ENCODE measurements at regions not wholly inside any gene's neighbourhood (a gene's known extent, or its start where the extent isn't known, plus 50 kb on each side); places are given as distances from the start of the nearest gene placed in this dataset.

DNA sequence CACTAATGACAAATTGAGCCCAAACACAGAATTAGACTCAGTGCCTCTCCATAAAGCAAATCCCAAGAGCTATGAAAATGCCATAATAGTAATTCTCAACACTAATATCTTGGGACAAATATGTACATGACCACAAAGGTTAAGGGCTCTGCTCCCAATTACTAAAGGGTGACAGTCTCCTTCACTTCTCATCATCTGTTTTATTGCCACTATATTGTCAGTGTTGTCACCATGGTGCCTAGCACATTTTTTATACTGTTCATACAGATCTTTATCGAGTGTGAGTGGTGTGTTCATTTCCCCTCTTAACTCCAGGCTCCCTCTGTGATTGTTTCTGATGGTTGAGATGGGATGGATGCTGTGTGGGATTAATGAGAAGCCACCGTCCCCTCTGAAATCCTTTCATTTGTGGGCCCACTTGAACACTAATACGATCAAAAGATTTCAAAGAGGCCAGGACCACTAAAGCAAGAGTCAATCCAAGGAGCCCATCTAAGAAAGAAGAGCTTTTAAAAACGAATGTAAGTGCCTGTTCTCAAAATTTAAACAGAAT, 277.7 kb downstream of the GXYLT1 start:
- Histone ChIP-seq H3K4me3 (ENCODE audit: low read length in 2 of 2) (no peak overlapping the region), H3K9ac (ENCODE audit: low read depth in 1 of 2, low read length in 2 of 2) (no peak overlapping the region), H3K27me3 (ENCODE audit: control insufficient read depth in 2 of 2, insufficient read depth in 2 of 2, low read length in 2 of 2) (no peaks in the 10 kb centered on the region), H3K9me3 (ENCODE audit: control insufficient read depth in 2 of 2, low read length in 2 of 2) (no peaks in the 10 kb centered on the region), H3K36me3 (ENCODE audit: control insufficient read depth in 2 of 2, insufficient read depth in 2 of 2, low read length in 2 of 2) (no peaks in the 10 kb centered on the region), H3K27ac (ENCODE audit: low read depth in 2 of 2, low read length in 2 of 2) (no peak overlapping the region), H3K4me1 (ENCODE audit: control insufficient read depth in 2 of 2, insufficient read depth in 2 of 2, low read length in 2 of 2) (no peaks in the 10 kb centered on the region)

- Histone ChIP-seq H3K27me3 (ENCODE audit: control insufficient read depth in 2 of 2, insufficient read depth in 2 of 2, low read length in 2 of 2) (no peaks in the 10 kb centered on the region), H3K9ac (ENCODE audit: low read depth in 1 of 2, low read length in 2 of 2) (no peak overlapping the region), H3K36me3 (ENCODE audit: control insufficient read depth in 2 of 2, insufficient read depth in 2 of 2, low read length in 2 of 2) (no peaks in the 10 kb centered on the region), H3K4me3 (ENCODE audit: low read length in 2 of 2) (no peak overlapping the region), H3K4me1 (ENCODE audit: control insufficient read depth in 2 of 2, insufficient read depth in 2 of 2, low read length in 2 of 2) (no peaks in the 10 kb centered on the region), H3K9me3 (ENCODE audit: control insufficient read depth in 2 of 2, low read length in 2 of 2) (no peaks in the 10 kb centered on the region), H3K27ac (ENCODE audit: low read depth in 2 of 2, low read length in 2 of 2) (no peak overlapping the region)
These were observed 288.4 kb downstream of the GXYLT1 start for GRCh38 chr12:41856228-41856627.

GRCh38 chr12:41850046-41850445, 294.6 kb downstream of the GXYLT1 start:
- H3K4me3 ChIP-seq (ENCODE audit: low read length in 2 of 2), result no peak overlapping the region
- H3K9ac ChIP-seq (ENCODE audit: low read depth in 1 of 2, low read length in 2 of 2), result no peak overlapping the region
- no peaks in the 10 kb centered on the region for H3K36me3 ChIP-seq (ENCODE audit: control insufficient read depth in 2 of 2, insufficient read depth in 2 of 2, low read length in 2 of 2)
- no peaks in the 10 kb centered on the region for H3K9me3 ChIP-seq (ENCODE audit: control insufficient read depth in 2 of 2, low read length in 2 of 2)
- H3K4me1 ChIP-seq (ENCODE audit: control insufficient read depth in 2 of 2, insufficient read depth in 2 of 2, low read length in 2 of 2), result no peaks in the 10 kb centered on the region
- H3K27ac ChIP-seq (ENCODE audit: low read depth in 2 of 2, low read length in 2 of 2), result no peak overlapping the region
- no peaks in the 10 kb centered on the region for H3K27me3 ChIP-seq (ENCODE audit: control insufficient read depth in 2 of 2, insufficient read depth in 2 of 2, low read length in 2 of 2)

GRCh38 chr12:41846718-41847117, 298.0 kb downstream of the GXYLT1 start:
- Histone ChIP-seq H3K4me1 (ENCODE audit: control insufficient read depth in 2 of 2, insufficient read depth in 2 of 2, low read length in 2 of 2) (no peaks in the 10 kb centered on the region), H3K36me3 (ENCODE audit: control insufficient read depth in 2 of 2, insufficient read depth in 2 of 2, low read length in 2 of 2) (no peaks in the 10 kb centered on the region), H3K27me3 (ENCODE audit: control insufficient read depth in 2 of 2, insufficient read depth in 2 of 2, low read length in 2 of 2) (no peaks in the 10 kb centered on the region), H3K9ac (ENCODE audit: low read depth in 1 of 2, low read length in 2 of 2) (no peak overlapping the region), H3K4me3 (ENCODE audit: low read length in 2 of 2) (no peak overlapping the region), H3K27ac (ENCODE audit: low read depth in 2 of 2, low read length in 2 of 2) (no peak overlapping the region), H3K9me3 (ENCODE audit: control insufficient read depth in 2 of 2, low read length in 2 of 2) (no peaks in the 10 kb centered on the region)

DNA sequence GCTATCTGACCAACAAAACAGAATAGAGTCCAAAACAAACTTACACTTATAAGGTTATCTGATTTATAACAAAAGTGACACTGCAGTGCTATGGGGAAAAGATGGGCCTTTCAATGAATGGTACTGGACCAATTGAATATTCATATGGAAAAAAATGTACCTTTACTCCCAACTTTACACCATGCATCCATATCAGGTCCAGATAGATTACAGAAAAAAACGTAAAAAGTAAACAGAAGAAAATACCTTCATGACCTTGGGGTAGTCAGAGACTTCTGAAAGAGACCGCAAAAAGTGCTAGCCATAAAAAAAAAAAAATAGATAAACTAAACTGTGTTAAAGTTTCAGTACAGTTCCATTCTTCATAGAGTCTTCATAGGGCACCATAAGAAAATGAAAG, 308.3 kb downstream of the GXYLT1 start:
- no peaks in the 10 kb centered on the region for H3K36me3 ChIP-seq (ENCODE audit: control insufficient read depth in 2 of 2, insufficient read depth in 2 of 2, low read length in 2 of 2)
- no peak overlapping the region for H3K27ac ChIP-seq (ENCODE audit: low read depth in 2 of 2, low read length in 2 of 2)
- H3K27me3 ChIP-seq (ENCODE audit: control insufficient read depth in 2 of 2, insufficient read depth in 2 of 2, low read length in 2 of 2), result no peaks in the 10 kb centered on the region
- H3K4me3 ChIP-seq (ENCODE audit: low read length in 2 of 2), result no peak overlapping the region
- H3K9me3 ChIP-seq (ENCODE audit: control insufficient read depth in 2 of 2, low read length in 2 of 2), result no peaks in the 10 kb centered on the region
- H3K4me1 ChIP-seq (ENCODE audit: control insufficient read depth in 2 of 2, insufficient read depth in 2 of 2, low read length in 2 of 2), result no peaks in the 10 kb centered on the region
- no peak overlapping the region for H3K9ac ChIP-seq (ENCODE audit: low read depth in 1 of 2, low read length in 2 of 2)

GRCh38 chr12:41835556-41835955, 309.1 kb downstream of the GXYLT1 start:
- no peaks in the 10 kb centered on the region for H3K9me3 ChIP-seq (ENCODE audit: control insufficient read depth in 2 of 2, low read length in 2 of 2)
- H3K4me1 ChIP-seq (ENCODE audit: control insufficient read depth in 2 of 2, insufficient read depth in 2 of 2, low read length in 2 of 2), result no peaks in the 10 kb centered on the region
- H3K27me3 ChIP-seq (ENCODE audit: control insufficient read depth in 2 of 2, insufficient read depth in 2 of 2, low read length in 2 of 2), result no peaks in the 10 kb centered on the region
- no peaks in the 10 kb centered on the region for H3K36me3 ChIP-seq (ENCODE audit: control insufficient read depth in 2 of 2, insufficient read depth in 2 of 2, low read length in 2 of 2)
- no peak overlapping the region for H3K4me3 ChIP-seq (ENCODE audit: low read length in 2 of 2)
- no peak overlapping the region for H3K9ac ChIP-seq (ENCODE audit: low read depth in 1 of 2, low read length in 2 of 2)
- H3K27ac ChIP-seq (ENCODE audit: low read depth in 2 of 2, low read length in 2 of 2), result no peak overlapping the region

- H3K36me3 ChIP-seq (ENCODE audit: control insufficient read depth in 2 of 2, insufficient read depth in 2 of 2, low read length in 2 of 2), result no peaks in the 10 kb centered on the region
- no peak overlapping the region for H3K27ac ChIP-seq (ENCODE audit: low read depth in 2 of 2, low read length in 2 of 2)
- H3K4me1 ChIP-seq (ENCODE audit: control insufficient read depth in 2 of 2, insufficient read depth in 2 of 2, low read length in 2 of 2), result no peaks in the 10 kb centered on the region
- no peaks in the 10 kb centered on the region for H3K9me3 ChIP-seq (ENCODE audit: control insufficient read depth in 2 of 2, low read length in 2 of 2)
- no peaks in the 10 kb centered on the region for H3K27me3 ChIP-seq (ENCODE audit: control insufficient read depth in 2 of 2, insufficient read depth in 2 of 2, low read length in 2 of 2)
- H3K4me3 ChIP-seq (ENCODE audit: low read length in 2 of 2), result no peak overlapping the region
- H3K9ac ChIP-seq (ENCODE audit: low read depth in 1 of 2, low read length in 2 of 2), result no peak overlapping the region
These were observed 324.7 kb downstream of the GXYLT1 start for GRCh38 chr12:41819948-41820347.

DNA sequence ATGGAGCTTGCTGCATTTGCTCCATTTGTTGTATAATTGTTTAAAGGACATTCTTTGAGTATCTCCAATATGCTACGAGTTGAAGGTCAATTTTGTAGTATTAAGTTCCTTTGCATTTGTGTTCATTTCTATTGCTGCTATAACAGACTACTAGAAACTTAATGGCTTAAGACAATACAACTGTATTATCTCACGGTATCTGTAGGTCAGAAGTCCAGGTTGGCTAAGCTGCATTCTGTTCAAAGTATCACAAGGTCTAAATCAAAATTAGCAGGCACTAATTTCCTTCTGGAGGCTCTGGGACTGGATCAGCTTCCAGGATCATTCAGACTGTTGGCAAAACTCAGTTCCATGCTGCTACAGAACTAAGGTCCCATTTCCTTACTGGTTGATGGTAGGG, 340.6 kb downstream of the GXYLT1 start:
- Histone ChIP-seq H3K9ac (ENCODE audit: low read depth in 1 of 2, low read length in 2 of 2) (no peak overlapping the region), H3K9me3 (ENCODE audit: control insufficient read depth in 2 of 2, low read length in 2 of 2) (no peaks in the 10 kb centered on the region), H3K27ac (ENCODE audit: low read depth in 2 of 2, low read length in 2 of 2) (no peak overlapping the region), H3K27me3 (ENCODE audit: control insufficient read depth in 2 of 2, insufficient read depth in 2 of 2, low read length in 2 of 2) (no peaks in the 10 kb centered on the region), H3K36me3 (ENCODE audit: control insufficient read depth in 2 of 2, insufficient read depth in 2 of 2, low read length in 2 of 2) (no peaks in the 10 kb centered on the region), H3K4me1 (ENCODE audit: control insufficient read depth in 2 of 2, insufficient read depth in 2 of 2, low read length in 2 of 2) (no peaks in the 10 kb centered on the region), H3K4me3 (ENCODE audit: low read length in 2 of 2) (no peak overlapping the region)

GRCh38 chr12:41802803-41803202, 341.9 kb downstream of the GXYLT1 start:
- H3K4me3 ChIP-seq (ENCODE audit: low read length in 2 of 2), result no peak overlapping the region
- H3K4me1 ChIP-seq (ENCODE audit: control insufficient read depth in 2 of 2, insufficient read depth in 2 of 2, low read length in 2 of 2), result no peaks in the 10 kb centered on the region
- H3K36me3 ChIP-seq (ENCODE audit: control insufficient read depth in 2 of 2, insufficient read depth in 2 of 2, low read length in 2 of 2), result no peaks in the 10 kb centered on the region
- H3K27ac ChIP-seq (ENCODE audit: low read depth in 2 of 2, low read length in 2 of 2), result no peak overlapping the region
- no peaks in the 10 kb centered on the region for H3K27me3 ChIP-seq (ENCODE audit: control insufficient read depth in 2 of 2, insufficient read depth in 2 of 2, low read length in 2 of 2)
- no peak overlapping the region for H3K9ac ChIP-seq (ENCODE audit: low read depth in 1 of 2, low read length in 2 of 2)
- H3K9me3 ChIP-seq (ENCODE audit: control insufficient read depth in 2 of 2, low read length in 2 of 2), result no peaks in the 10 kb centered on the region

GRCh38 chr12:41801261-41801660, 343.4 kb downstream of the GXYLT1 start:
- Histone ChIP-seq H3K36me3 (ENCODE audit: control insufficient read depth in 2 of 2, insufficient read depth in 2 of 2, low read length in 2 of 2) (no peaks in the 10 kb centered on the region), H3K27me3 (ENCODE audit: control insufficient read depth in 2 of 2, insufficient read depth in 2 of 2, low read length in 2 of 2) (no peaks in the 10 kb centered on the region), H3K9me3 (ENCODE audit: control insufficient read depth in 2 of 2, low read length in 2 of 2) (no peaks in the 10 kb centered on the region), H3K4me3 (ENCODE audit: low read length in 2 of 2) (no peak overlapping the region), H3K27ac (ENCODE audit: low read depth in 2 of 2, low read length in 2 of 2) (no peak overlapping the region), H3K9ac (ENCODE audit: low read depth in 1 of 2, low read length in 2 of 2) (no peak overlapping the region), H3K4me1 (ENCODE audit: control insufficient read depth in 2 of 2, insufficient read depth in 2 of 2, low read length in 2 of 2) (no peaks in the 10 kb centered on the region)

DNA sequence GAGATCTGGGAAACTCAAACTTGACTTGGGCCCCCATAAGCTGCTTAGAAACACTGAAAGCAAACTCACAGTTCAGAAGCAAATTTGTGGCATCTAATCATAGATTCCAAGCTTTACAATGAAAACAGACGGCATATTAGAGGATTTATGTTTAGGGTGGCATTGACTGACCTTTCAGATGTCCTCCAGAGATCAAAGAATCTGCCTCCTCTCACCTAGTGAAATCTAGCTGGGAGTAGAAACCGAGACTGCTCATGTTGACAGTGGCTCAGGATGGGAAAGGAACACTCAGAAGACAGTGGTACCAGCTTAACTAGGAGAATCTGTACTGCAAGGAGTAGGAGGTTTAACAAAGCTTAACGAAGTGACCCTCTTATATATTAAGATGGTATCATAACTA, 345.0 kb downstream of the GXYLT1 start:
- H3K9ac ChIP-seq (ENCODE audit: low read depth in 1 of 2, low read length in 2 of 2), result no peak overlapping the region
- no peaks in the 10 kb centered on the region for H3K27me3 ChIP-seq (ENCODE audit: control insufficient read depth in 2 of 2, insufficient read depth in 2 of 2, low read length in 2 of 2)
- H3K4me3 ChIP-seq (ENCODE audit: low read length in 2 of 2), result no peak overlapping the region
- H3K36me3 ChIP-seq (ENCODE audit: control insufficient read depth in 2 of 2, insufficient read depth in 2 of 2, low read length in 2 of 2), result no peaks in the 10 kb centered on the region
- H3K4me1 ChIP-seq (ENCODE audit: control insufficient read depth in 2 of 2, insufficient read depth in 2 of 2, low read length in 2 of 2), result no peaks in the 10 kb centered on the region
- H3K27ac ChIP-seq (ENCODE audit: low read depth in 2 of 2, low read length in 2 of 2), result no peak overlapping the region
- H3K9me3 ChIP-seq (ENCODE audit: control insufficient read depth in 2 of 2, low read length in 2 of 2), result no peaks in the 10 kb centered on the region

Data from mucosa of rectum (tissue), 2 donors.